ENCODE measurements at regions not wholly inside any gene's neighbourhood (a gene's known extent, or its start where the extent isn't known, plus 50 kb on each side); places are given as distances from the start of the nearest gene placed in this dataset.
"Not testable (repeated sequence)": the region's sequence is repeated elsewhere in the genome, so short reads cannot be mapped to it uniquely, and the experiment has no call there.

DNA sequence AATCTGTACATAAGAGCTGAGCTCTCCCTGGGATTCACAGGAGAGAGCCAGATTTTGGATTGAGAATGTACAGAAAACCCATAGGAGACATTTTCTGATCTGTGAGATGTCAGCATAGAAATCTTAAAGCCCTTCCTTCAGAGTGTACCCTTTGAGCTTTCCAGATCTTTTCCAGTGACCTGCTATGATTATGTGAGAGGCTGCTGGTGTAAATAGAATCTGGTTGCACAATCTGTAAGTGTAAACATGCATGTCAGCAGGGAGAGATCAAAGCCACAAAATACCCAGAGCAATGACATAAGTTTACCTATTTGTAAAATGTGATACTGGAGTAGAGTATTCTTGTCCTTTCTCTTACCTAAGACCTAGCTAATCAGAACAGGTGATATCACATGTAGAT, 471.9 kb downstream of the FOXD4L5 start:
- not testable (repeated sequence) for H3K27ac ChIP-seq (replicated peaks); H3K27me3 ChIP-seq (ENCODE audit: insufficient read depth, poor library complexity, severe bottlenecking); DNase-seq (ENCODE audit: low read depth in 1 of 2, low spot score in 1 of 2)

DNA sequence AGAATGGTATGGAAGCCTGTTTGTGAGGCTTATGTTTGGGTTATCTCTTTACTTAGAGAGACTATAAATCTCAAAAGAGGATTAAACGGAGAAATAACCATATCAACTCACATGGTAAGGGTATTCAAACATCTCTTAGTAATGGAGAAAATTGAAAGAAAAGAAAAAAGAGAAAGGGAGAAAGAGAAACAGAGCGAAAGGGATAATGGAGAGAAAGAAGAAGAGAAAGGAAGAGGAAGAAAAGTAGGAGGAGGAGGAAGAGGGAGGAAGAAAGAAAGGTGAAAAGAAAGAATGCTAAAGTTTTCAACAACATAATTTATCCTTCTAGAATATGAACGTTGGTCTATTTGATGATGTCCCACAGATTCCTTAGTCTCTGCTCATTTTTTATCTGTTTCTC, 506.3 kb downstream of the FOXD4L5 start:
- not testable (repeated sequence) for H3K4me3 ChIP-seq (replicated peaks; ENCODE audit: insufficient read depth, low read length); H3K27me3 ChIP-seq (ENCODE audit: insufficient read depth, poor library complexity, severe bottlenecking); DNase-seq (ENCODE audit: low read depth in 1 of 2, low spot score in 1 of 2); H3K27ac ChIP-seq (replicated peaks)

More for the DNA sequence above, 471.9 kb downstream of the FOXD4L5 start:
- H3K4me3 ChIP-seq (replicated peaks; ENCODE audit: insufficient read depth, low read length) = not testable (repeated sequence)

DNA sequence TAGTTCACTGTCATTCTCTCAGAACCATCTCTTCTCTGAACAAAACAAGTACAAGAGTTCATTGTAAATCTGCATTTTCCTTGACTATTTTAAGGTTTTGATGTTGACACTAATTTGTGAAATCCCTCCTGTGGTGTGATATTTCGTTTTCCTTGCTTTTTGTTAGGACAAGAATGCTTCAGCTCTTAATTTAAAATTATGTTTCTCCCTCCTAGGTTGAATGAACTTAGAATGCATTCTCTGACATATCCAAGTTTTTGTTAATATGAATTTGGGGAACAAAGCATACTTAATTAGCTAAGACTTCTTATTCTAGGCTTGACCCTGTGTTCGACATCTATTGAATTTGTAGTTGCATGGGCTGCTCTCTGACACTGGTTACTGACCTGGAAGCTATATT, 508.7 kb downstream of the FOXD4L5 start:
- not testable (repeated sequence) for H3K4me3 ChIP-seq (replicated peaks; ENCODE audit: insufficient read depth, low read length); H3K27me3 ChIP-seq (ENCODE audit: insufficient read depth, poor library complexity, severe bottlenecking); H3K27ac ChIP-seq (replicated peaks); DNase-seq (ENCODE audit: low read depth in 1 of 2, low spot score in 1 of 2)

DNA sequence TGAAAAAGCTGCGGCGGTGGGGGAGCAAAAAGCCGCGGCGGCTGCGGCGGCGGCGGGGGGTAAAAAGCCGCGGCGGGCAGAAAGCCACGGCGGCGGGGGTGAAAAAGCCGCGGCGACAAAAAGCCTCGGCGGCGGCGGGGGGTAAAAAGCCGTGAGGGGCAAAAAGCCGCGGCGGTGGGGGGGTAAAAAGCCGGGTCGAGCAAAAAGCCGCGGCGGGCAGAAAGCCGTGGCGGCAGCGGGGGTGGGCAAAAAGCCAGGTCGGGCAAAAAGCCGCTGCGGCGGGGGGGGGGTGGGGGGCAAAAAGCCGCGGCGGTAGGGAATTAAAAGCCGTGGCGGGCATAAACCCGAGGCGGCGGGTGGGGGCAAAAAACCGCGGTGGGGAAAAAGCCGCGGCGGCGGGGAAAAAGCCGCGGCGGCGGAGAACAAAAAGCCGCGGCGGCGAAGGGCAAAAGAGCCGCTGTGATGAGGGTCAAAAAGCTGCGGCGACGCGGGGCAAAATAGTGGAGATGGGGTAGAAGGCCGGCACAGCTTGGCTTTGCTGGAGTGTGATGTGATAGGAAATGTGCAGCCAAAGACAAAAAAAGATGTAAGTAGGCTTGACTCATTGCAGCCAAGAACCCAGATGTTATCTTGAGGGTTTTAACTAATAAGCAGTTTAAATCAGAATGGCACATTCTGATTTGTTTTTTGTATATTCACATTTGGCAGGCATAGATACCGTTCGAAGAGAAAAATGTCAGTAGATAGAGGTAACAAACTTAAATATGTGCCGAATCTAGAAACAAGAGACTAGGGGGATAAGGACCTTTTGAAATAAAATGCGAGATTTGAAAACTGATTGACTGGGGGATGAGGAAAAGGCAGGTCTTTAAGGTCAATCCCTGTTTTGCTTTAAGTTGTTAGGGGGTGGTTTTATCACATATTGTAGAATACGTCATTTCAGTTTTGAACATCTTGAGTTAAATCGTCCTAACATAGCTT, 509.9 kb downstream of the FOXD4L5 start:
- DNase-seq (ENCODE audit: low read depth in 1 of 2, low spot score in 1 of 2); H3K27me3 ChIP-seq (ENCODE audit: insufficient read depth, poor library complexity, severe bottlenecking); H3K27ac ChIP-seq (replicated peaks): not testable (repeated sequence)
- H3K4me3 ChIP-seq (replicated peaks; ENCODE audit: insufficient read depth, low read length) = peak overlapping the region; percentile 40; the same call in 1 of the 2 replicates

DNA sequence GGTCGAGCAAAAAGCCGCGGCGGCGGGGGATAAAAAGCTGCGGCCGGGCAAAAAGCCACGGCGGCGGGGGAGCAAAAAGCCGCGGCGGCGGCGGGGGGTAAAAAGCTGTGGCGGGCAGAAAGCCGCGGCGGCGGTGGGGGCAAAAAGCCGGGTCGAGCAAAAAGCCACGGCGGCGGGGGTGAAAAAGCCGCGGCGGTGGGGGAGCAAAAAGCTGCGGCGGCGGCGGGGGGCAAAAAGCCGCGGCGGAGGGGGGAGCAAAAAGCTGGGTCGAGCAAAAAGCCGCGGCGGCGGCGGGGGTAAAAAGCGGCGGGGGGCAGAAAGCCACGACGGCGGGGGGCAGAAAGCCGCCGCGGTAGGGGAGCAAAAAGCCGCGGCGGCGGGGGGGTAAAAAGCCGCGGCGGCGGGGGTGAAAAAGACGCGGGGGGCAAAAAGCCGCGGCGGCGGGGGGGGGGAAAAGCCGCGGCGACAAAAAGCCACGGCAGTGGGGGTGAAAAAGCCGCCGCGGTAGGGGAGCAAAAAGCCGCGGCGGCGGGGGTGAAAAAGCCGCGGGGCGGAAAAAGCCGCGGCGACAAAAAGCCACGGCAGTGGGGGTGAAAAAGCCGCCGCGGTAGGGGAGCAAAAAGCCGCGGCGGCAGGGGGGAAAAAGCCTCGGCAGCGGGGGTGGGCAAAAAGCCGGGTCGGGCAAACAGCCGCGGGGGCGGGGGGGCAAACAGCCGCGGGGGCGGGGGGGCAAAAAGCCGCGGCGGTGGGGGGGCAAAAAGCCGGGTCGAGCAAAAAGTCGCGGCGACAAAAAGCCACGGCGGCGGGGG, 510.8 kb downstream of the FOXD4L5 start:
- H3K4me3 ChIP-seq (replicated peaks; ENCODE audit: insufficient read depth, low read length) = peak overlapping the region; percentile 40
- H3K27ac ChIP-seq (replicated peaks); H3K27me3 ChIP-seq (ENCODE audit: insufficient read depth, poor library complexity, severe bottlenecking); DNase-seq (ENCODE audit: low read depth in 1 of 2, low spot score in 1 of 2): not testable (repeated sequence)

DNA sequence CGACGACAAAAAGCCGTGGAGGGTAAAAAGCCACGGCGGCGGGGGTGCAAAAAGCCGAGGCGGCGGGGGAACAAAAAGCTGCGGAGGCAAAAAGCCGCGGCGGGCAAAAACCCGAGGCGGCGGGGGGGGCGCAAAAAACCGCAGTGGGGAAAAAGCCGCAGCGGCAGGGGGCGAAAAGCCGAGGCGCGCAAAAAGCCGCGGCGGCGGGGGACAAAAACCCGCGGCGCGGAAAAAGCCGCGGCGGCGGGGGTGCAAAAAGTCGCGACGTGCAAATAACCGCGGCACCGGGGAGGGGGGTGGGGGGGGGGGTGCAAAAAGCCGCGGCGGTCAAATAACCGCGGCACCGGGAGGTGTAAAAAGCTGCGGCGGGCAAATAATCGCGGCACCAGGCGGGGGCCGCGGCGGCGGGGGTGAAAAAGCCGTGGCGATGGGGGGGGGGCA, 511.5 kb downstream of the FOXD4L5 start:
- Histone ChIP-seq H3K27ac (replicated peaks) (no peak overlapping the region), H3K4me3 (replicated peaks; ENCODE audit: insufficient read depth, low read length) (peak overlapping the region; percentile 40), H3K27me3 (ENCODE audit: insufficient read depth, poor library complexity, severe bottlenecking) (no peaks in the 10 kb centered on the region)
- DNase-seq (ENCODE audit: low read depth in 1 of 2, low spot score in 1 of 2) = no peak
- TF ChIP-seq, protein P1, sequence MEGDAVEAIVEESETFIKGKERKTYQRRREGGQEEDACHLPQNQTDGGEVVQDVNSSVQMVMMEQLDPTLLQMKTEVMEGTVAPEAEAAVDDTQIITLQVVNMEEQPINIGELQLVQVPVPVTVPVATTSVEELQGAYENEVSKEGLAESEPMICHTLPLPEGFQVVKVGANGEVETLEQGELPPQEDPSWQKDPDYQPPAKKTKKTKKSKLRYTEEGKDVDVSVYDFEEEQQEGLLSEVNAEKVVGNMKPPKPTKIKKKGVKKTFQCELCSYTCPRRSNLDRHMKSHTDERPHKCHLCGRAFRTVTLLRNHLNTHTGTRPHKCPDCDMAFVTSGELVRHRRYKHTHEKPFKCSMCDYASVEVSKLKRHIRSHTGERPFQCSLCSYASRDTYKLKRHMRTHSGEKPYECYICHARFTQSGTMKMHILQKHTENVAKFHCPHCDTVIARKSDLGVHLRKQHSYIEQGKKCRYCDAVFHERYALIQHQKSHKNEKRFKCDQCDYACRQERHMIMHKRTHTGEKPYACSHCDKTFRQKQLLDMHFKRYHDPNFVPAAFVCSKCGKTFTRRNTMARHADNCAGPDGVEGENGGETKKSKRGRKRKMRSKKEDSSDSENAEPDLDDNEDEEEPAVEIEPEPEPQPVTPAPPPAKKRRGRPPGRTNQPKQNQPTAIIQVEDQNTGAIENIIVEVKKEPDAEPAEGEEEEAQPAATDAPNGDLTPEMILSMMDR (IDR thresholded peaks at IDR 0.05; ENCODE audit: insufficient read depth, low read length) = no peak
- TF ChIP-seq, protein P2, sequence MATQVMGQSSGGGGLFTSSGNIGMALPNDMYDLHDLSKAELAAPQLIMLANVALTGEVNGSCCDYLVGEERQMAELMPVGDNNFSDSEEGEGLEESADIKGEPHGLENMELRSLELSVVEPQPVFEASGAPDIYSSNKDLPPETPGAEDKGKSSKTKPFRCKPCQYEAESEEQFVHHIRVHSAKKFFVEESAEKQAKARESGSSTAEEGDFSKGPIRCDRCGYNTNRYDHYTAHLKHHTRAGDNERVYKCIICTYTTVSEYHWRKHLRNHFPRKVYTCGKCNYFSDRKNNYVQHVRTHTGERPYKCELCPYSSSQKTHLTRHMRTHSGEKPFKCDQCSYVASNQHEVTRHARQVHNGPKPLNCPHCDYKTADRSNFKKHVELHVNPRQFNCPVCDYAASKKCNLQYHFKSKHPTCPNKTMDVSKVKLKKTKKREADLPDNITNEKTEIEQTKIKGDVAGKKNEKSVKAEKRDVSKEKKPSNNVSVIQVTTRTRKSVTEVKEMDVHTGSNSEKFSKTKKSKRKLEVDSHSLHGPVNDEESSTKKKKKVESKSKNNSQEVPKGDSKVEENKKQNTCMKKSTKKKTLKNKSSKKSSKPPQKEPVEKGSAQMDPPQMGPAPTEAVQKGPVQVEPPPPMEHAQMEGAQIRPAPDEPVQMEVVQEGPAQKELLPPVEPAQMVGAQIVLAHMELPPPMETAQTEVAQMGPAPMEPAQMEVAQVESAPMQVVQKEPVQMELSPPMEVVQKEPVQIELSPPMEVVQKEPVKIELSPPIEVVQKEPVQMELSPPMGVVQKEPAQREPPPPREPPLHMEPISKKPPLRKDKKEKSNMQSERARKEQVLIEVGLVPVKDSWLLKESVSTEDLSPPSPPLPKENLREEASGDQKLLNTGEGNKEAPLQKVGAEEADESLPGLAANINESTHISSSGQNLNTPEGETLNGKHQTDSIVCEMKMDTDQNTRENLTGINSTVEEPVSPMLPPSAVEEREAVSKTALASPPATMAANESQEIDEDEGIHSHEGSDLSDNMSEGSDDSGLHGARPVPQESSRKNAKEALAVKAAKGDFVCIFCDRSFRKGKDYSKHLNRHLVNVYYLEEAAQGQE (IDR thresholded peaks at IDR 0.05; ENCODE audit: insufficient replicate concordance, low read depth) = no peak
- TF ChIP-seq GABPA (IDR thresholded peaks at IDR 0.05; ENCODE audit: low read depth) = no peak
- TF ChIP-seq POLR2AphosphoS5 (IDR thresholded peaks at IDR 0.05; ENCODE audit: low read depth) = no peak
- TF ChIP-seq SPI1 (IDR thresholded peaks at IDR 0.05; ENCODE audit: borderline replicate concordance, low read depth) = no peak

DNA sequence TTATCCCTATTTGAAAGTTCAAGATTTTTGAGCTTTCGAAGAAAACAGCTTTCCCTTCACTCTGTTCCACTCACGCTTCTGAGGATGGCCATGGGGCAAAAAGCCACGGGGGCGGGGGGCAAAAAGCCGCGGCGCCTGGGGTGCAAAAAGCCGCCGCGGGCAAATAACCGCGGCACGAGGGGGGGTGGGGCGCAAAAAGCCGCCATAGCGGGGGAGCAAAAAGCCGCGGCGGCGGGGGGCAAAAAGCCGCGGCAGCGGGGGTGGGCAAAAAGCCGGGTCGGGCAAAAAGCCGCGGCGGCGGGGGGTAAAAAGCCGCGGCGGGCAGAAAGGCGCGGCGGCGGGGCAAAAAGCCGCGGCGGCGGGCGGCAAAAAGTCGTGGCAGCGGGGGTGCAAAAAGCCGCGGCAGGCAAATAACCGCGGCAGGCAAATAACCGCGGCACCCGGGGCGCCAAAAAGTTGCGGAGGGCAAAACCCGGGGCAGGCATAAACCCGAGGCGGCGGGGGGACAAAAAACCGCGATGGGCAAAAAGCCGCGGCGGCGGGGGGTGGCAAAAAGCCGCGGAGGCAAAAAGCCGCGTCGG, 512.2 kb downstream of the FOXD4L5 start:
- H3K27ac ChIP-seq (replicated peaks); H3K27me3 ChIP-seq (ENCODE audit: insufficient read depth, poor library complexity, severe bottlenecking); DNase-seq (ENCODE audit: low read depth in 1 of 2, low spot score in 1 of 2): not testable (repeated sequence)
- peak overlapping the region; percentile 40 for H3K4me3 ChIP-seq (replicated peaks; ENCODE audit: insufficient read depth, low read length)

DNA sequence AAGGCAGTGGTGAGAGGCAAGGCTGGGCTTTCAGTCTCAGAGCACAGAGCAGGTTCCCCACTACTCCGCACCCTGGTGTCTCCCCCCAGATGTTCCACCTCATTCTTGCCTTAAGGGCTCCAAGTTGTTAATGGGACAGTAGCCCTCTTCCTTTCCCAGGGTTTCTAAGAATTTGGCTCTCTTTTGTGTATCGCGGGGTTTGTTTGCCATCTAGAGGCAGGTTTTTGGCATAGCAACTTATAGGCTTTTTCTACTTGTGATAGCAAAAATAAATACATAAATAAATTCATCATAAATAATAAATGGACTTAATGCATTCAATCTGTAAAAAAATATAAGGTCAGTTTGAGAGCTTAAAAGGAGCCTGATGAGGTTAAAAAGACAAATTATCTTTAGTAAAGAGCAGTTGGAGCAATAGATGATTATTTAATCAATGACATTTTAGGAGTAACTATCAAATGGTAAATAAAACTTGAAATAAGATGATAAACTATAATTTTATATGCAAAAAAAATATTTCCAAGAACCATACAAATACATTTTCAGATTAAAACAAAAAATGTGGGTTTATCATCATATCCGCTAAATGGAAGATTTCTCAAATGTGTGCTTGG, 512.8 kb downstream of the FOXD4L5 start:
- H3K27me3 ChIP-seq (ENCODE audit: insufficient read depth, poor library complexity, severe bottlenecking); H3K27ac ChIP-seq (replicated peaks); H3K4me3 ChIP-seq (replicated peaks; ENCODE audit: insufficient read depth, low read length); DNase-seq (ENCODE audit: low read depth in 1 of 2, low spot score in 1 of 2): not testable (repeated sequence)
